Panc1 (cell line): ENCODE measurements at regions not wholly inside any gene's neighbourhood (a gene's known extent, or its start where the extent isn't known, plus 50 kb on each side); places are given as distances from the start of the nearest gene placed in this dataset.

ENCODE experiments used
- TF ChIP-seq, protein P1 (sequence below): fragments of 450-650 bp; IDR thresholded peaks from 2 replicates; pipeline ENCODE4 v1.5.1; 2017; ENCODE audit warnings: mild to moderate bottlenecking
- TF ChIP-seq, protein P2 (sequence below), 2 experiments: IDR thresholded peaks; 2 replicates each; pipeline ENCODE4 v1.6.1; 2011 to 2012; ENCODE audit warnings: low read depth in 2 of 2, control low read depth in 1 of 2, low read length in 1 of 2, mild to moderate bottlenecking in 1 of 2, moderate library complexity in 1 of 2; ENCODE audit not compliant: insufficient read depth in 1 of 2

DNA sequence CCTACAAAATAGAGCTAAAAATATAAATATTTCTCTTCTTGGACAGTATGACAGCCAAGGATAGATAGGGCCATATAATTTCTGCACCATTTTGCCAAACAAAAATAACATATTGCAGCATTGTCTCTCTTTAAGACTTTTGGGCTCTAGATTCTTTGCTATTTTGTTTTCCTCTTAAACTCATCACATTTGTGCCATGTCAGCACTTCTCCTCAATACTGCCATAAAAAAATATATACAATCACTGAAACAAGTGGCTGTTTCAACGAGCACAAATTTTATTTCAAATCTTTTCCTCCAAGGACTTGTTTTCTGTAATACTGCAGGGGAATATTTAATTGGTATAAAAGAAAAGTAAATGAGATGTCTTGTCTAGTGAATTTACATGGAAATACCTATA lies 1570.0 kb upstream of the NUDT12 start:
- TF ChIP-seq, protein P1, sequence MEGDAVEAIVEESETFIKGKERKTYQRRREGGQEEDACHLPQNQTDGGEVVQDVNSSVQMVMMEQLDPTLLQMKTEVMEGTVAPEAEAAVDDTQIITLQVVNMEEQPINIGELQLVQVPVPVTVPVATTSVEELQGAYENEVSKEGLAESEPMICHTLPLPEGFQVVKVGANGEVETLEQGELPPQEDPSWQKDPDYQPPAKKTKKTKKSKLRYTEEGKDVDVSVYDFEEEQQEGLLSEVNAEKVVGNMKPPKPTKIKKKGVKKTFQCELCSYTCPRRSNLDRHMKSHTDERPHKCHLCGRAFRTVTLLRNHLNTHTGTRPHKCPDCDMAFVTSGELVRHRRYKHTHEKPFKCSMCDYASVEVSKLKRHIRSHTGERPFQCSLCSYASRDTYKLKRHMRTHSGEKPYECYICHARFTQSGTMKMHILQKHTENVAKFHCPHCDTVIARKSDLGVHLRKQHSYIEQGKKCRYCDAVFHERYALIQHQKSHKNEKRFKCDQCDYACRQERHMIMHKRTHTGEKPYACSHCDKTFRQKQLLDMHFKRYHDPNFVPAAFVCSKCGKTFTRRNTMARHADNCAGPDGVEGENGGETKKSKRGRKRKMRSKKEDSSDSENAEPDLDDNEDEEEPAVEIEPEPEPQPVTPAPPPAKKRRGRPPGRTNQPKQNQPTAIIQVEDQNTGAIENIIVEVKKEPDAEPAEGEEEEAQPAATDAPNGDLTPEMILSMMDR, result no peak
- TF ChIP-seq, protein P2, sequence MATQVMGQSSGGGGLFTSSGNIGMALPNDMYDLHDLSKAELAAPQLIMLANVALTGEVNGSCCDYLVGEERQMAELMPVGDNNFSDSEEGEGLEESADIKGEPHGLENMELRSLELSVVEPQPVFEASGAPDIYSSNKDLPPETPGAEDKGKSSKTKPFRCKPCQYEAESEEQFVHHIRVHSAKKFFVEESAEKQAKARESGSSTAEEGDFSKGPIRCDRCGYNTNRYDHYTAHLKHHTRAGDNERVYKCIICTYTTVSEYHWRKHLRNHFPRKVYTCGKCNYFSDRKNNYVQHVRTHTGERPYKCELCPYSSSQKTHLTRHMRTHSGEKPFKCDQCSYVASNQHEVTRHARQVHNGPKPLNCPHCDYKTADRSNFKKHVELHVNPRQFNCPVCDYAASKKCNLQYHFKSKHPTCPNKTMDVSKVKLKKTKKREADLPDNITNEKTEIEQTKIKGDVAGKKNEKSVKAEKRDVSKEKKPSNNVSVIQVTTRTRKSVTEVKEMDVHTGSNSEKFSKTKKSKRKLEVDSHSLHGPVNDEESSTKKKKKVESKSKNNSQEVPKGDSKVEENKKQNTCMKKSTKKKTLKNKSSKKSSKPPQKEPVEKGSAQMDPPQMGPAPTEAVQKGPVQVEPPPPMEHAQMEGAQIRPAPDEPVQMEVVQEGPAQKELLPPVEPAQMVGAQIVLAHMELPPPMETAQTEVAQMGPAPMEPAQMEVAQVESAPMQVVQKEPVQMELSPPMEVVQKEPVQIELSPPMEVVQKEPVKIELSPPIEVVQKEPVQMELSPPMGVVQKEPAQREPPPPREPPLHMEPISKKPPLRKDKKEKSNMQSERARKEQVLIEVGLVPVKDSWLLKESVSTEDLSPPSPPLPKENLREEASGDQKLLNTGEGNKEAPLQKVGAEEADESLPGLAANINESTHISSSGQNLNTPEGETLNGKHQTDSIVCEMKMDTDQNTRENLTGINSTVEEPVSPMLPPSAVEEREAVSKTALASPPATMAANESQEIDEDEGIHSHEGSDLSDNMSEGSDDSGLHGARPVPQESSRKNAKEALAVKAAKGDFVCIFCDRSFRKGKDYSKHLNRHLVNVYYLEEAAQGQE (IDR thresholded peaks at IDR 0.05; ENCODE audit: insufficient read depth in 1 of 2, low read depth in 2 of 2, low read length in 1 of 2), result no peak
